PC-3 (cell line): ENCODE measurements at regions not wholly inside any gene's neighbourhood (a gene's known extent, or its start where the extent isn't known, plus 50 kb on each side); places are given as distances from the start of the nearest gene placed in this dataset.

Experiments
- EZH2phosphoT487 ChIP-seq: fragments of 300-600 bp; sonication (generic); IDR thresholded peaks from 2 replicates; pipeline ENCODE4 v1.6.1; 2018; ENCODE audit warnings: mild to moderate bottlenecking, antibody characterized with exemption, low read length, borderline replicate concordance
- TF ChIP-seq, protein P1 (sequence below): fragments of 300-600 bp; sonication (generic); conservative IDR thresholded peaks from 2 replicates; pipeline ENCODE4 v1.5.1; 2017; ENCODE audit warnings: antibody characterized with exemption, low read depth, mild to moderate bottlenecking, low read length

DNA sequence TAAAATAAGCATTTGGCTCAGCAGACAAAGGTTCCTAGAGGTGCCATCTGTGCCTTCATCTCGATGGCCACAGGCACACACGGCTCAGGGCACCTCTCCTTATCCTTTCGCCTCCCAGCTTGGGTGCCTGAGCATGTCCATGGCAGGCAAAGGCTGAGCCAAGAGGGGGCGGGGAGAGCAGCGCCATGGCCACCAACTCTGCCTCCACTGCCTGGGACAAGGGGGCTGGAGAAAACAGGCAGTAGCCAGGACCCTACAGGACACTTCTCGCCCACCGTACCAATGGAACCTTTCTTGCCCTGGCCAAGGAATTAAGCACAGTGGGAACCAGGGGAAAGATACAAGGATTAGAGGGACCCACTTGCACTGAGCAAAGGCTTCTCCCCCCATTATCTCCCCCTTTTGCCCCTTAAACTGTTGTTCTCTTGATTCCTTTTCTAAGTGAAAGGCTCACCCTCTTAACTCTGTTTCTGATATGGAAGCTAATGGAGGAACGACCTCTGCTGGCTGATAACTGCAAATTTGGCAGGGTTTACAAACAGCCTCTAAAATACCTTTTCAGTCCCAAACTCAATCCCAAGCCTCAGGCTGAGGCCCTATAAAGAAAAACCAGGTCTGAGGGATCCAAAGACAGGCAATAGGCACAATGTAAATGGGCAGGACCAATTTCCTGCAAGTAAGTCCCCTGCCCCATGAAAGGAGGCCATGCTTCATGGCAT lies 335.2 kb downstream of the ADAM29 start:
- TF ChIP-seq, protein P1, sequence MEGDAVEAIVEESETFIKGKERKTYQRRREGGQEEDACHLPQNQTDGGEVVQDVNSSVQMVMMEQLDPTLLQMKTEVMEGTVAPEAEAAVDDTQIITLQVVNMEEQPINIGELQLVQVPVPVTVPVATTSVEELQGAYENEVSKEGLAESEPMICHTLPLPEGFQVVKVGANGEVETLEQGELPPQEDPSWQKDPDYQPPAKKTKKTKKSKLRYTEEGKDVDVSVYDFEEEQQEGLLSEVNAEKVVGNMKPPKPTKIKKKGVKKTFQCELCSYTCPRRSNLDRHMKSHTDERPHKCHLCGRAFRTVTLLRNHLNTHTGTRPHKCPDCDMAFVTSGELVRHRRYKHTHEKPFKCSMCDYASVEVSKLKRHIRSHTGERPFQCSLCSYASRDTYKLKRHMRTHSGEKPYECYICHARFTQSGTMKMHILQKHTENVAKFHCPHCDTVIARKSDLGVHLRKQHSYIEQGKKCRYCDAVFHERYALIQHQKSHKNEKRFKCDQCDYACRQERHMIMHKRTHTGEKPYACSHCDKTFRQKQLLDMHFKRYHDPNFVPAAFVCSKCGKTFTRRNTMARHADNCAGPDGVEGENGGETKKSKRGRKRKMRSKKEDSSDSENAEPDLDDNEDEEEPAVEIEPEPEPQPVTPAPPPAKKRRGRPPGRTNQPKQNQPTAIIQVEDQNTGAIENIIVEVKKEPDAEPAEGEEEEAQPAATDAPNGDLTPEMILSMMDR: peak; percentile 67
- TF ChIP-seq EZH2phosphoT487: no peak
